HL-60 (cell line): ENCODE measurements at regions not wholly inside any gene's neighbourhood (a gene's known extent, or its start where the extent isn't known, plus 50 kb on each side); places are given as distances from the start of the nearest gene placed in this dataset.

Experiments used
- DNase-seq, 2 experiments: peaks; one replicate each; pipeline ENCODE4 v3.0.0-alpha.2; 2010 to 2020; ENCODE audit warnings: low read depth in 1 of 2, low spot score in 1 of 2
- H3K27ac ChIP-seq: fragments of 250-450 bp; sonication (Bioruptor Pico); replicated peaks from 2 replicates; pipeline ENCODE4 v1.5.1; 2020; ENCODE audit warnings: mild to moderate bottlenecking, moderate library complexity
- H3K27me3 ChIP-seq: fragments of 250-450 bp; sonication (Bioruptor Pico); 2 replicates; pipeline ENCODE4 v1.5.1; 2021; ENCODE audit warnings: mild to moderate bottlenecking, moderate library complexity; ENCODE audit not compliant: insufficient read depth, poor library complexity, severe bottlenecking
- H3K4me3 ChIP-seq: replicated peaks from 2 replicates; pipeline ENCODE4 v1.5.1; 2011; ENCODE audit warnings: mild to moderate bottlenecking, control low read depth, low read length; ENCODE audit not compliant: insufficient read depth
- CTCF ChIP-seq: IDR thresholded peaks from one replicate; pipeline ENCODE4 v1.5.1; 2011; ENCODE audit warnings: low read length, control low read depth, inconsistent platforms; ENCODE audit not compliant: insufficient read depth
- GABPA ChIP-seq: IDR thresholded peaks from 2 replicates; pipeline ENCODE4 v1.6.1; 2012; ENCODE audit warnings: low read depth
- POLR2AphosphoS5 ChIP-seq: IDR thresholded peaks from 2 replicates; pipeline ENCODE4 v1.6.1; 2012; ENCODE audit warnings: low read depth
- REST ChIP-seq: IDR thresholded peaks from 2 replicates; pipeline ENCODE4 v1.6.1; 2012; ENCODE audit warnings: low read depth; ENCODE audit not compliant: insufficient replicate concordance
- SPI1 ChIP-seq: IDR thresholded peaks from 2 replicates; pipeline ENCODE4 v1.6.1; 2012; ENCODE audit warnings: low read depth, mild to moderate bottlenecking, borderline replicate concordance

- TF ChIP-seq CTCF, result no peak
- no peak for TF ChIP-seq GABPA
- TF ChIP-seq POLR2AphosphoS5, result no peak
- TF ChIP-seq SPI1, result no peak
- Histone ChIP-seq H3K27me3 (no peaks in the 10 kb centered on the region), H3K4me3 (no peak overlapping the region), H3K27ac (no peak overlapping the region)
- DNase-seq, result no peak
Measured at GRCh38 chr2:181170256-181170655, 189.9 kb downstream of the UBE2E3 start.

GRCh38 chr2:181172676-181173075, 192.3 kb downstream of the UBE2E3 start:
- Histone ChIP-seq H3K27me3 (no peaks in the 10 kb centered on the region), H3K27ac (no peak overlapping the region), H3K4me3 (no peak overlapping the region)
- TF ChIP-seq CTCF (no peak), POLR2AphosphoS5 (no peak), REST (no peak), SPI1 (no peak), GABPA (no peak)
- no peak for DNase-seq

- TF ChIP-seq SPI1, result no peak
- no peak for TF ChIP-seq POLR2AphosphoS5
- TF ChIP-seq REST, result no peak
- TF ChIP-seq GABPA, result no peak
- TF ChIP-seq CTCF, result no peak
- no peak for DNase-seq
- H3K27ac ChIP-seq, result no peak overlapping the region
Measured at GRCh38 chr2:181174611-181175580, 194.5 kb downstream of the UBE2E3 start.

More at GRCh38 chr2:181174611-181175580, 194.5 kb downstream of the UBE2E3 start:
- Histone ChIP-seq H3K27me3 (no peaks in the 10 kb centered on the region), H3K4me3 (no peak overlapping the region)
